HG03460 (cell line): ENCODE measurements at regions not wholly inside any gene's neighbourhood (a gene's known extent, or its start where the extent isn't known, plus 50 kb on each side); places are given as distances from the start of the nearest gene placed in this dataset.

Source experiments
- ATAC-seq: cut with Tn5 transposase; IDR thresholded peaks from one replicate; pipeline ENCODE4 v1.9.1; 2021; ENCODE audit not compliant: unreplicated experiment

DNA sequence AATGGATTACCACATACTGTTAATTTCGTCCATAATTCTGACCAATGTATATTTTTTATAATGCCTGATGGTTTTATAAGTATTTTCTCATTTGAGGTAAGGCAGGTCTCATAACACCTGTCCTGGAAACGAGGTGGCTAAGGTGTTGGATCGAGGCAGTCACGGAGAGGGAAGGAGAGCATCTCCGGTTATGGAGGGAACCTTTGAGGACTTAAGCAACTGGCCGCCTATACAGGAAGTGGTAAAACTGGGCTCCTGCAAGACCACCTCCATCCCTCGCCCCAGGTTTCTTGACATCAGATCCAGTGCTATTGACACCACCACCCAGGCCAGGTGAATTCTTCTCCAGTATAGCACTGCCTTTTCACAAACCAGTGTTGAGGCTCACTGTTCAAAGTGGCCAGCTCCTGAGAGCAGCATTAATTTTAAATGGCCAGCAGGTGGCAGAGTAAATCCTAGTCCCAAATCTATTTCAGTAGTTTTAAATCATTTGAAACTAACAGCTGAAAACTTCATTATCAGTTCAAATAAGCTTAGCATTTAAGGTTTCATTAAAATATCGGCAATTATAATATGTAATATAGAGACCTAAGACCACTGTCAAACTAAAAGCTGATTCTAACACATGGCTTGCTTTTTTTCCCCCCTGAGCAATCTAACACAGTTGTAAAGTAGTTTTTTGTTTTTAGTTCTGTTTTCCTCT is 100.8 kb downstream of the PPM1A start:
- peak; percentile 71 for ATAC-seq

DNA sequence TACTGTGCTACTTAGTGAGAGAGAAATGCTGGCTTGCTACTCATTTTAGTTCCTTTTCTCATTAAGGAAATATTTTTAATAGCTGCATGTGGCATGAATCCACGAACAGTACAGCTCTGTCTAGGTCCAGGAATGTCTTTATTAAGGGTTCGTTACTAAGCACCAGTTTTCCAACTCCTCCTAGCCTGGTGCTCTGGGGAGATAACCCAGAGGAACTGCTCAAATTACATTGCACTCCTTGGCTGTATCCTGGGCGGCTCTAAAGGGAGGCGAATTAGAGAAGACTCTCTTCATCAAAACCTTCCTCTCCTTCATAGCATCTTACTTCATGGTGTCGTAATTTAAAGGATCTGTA is 101.3 kb downstream of the PPM1A start:
- no peak for ATAC-seq

- ATAC-seq: no peak
These were observed 104.4 kb downstream of the PPM1A start for GRCh38 chr14:60353420-60353819.

DNA sequence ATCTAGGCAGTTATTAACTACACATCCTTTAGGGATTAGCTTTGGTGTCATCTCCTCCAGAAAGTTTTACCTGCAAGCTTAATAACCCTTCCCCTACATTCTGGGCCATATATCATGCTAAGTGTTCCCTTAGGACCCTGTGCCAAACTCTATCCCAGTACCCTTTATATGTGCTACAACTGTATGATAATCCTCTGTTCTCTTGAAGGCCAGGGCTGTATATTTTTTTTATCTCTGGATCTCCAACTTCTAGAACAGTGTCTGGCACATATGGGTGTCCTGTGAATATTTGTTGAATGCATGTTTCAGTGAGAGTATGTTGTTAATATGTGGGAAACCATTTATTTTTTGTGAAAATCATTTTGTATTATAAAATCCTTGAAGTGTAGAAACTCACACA is 106.7 kb downstream of the PPM1A start:
- no peak for ATAC-seq

GRCh38 chr14:60356386-60356785 is 107.4 kb downstream of the PPM1A start:
- ATAC-seq: no peak

DNA sequence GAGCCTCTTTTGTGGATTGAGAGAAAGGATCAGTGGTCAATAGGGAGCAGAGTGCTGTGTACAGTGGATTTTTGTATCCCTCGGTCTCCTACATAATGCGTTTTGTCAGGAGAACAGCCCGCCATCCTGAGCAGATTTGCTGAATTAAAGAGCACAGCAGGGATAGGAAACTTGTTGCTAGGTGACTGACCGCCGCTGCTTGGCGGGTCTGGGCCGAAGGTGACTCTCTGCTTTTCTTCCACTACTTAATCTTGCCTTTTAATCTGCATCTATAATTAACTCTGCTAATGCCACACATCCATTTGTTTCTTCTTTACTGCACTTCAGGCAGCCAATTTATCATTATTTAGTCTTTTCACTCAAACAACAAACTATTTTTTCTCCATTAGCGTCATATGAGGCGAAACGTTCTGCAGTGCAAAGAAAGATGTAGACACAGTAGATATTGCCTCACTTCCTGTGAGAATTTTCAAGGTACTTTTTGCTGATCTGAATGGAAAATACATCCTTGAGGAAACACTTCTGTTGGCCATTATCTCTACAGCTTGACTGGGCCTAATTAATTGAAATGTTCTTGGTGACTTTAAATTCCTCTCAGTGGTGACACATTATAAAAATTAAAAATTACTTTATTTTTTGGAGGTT is 108.0 kb downstream of the PPM1A start:
- ATAC-seq: no peak

DNA sequence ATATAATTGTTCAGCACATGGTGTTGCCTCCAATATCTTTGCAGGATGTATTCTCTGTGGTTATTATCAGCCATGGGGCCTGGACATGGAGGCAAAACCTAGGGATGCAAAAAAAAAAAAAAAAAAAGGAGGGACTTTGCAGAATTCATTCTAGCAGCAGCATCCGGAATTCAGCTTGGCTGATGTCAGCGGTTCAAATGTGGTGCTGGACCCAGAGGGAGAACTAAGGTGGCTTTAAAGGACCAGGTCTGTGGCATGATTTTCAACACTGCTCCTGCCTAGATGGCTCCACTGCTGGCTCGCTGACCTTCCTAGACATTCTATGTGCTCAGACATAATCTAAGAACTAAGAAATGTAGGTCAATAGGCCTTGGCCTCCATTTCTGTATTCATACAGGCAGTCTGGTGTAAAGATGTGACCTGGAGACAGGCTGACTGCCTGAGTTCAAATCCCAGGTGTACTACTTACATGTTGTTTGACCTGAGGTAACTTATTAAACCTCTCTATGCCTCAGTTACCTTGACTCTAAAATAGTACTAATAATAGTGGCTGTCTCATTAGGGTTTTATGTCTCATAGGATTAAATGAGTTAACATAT is 108.6 kb downstream of the PPM1A start:
- ATAC-seq: no peak

DNA sequence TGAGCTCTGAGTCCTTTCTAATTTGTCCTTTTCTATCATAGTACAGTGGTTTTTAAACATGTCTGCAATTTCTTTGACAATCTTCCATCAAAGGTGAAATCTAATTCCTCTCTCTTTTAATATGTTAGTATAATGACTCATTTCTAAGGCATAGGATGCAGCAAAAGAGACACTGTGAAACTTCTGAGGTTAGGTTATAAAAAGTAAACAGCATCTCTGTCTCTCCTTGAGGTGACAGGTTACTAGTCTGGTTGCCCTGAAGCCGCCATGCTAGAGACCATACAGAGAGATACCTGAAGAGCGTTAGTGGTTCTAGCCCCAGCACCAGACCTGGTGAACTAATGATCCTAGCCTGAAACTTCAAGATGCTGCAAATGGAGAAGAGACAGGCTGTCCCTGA is 114.3 kb downstream of the PPM1A start:
- ATAC-seq: no peak

- no peak for ATAC-seq
These were observed 114.7 kb downstream of the PPM1A start for GRCh38 chr14:60363687-60364086.

GRCh38 chr14:60381909-60382308 is 104.0 kb downstream of the C14orf39 start:
- ATAC-seq: no peak
